NT2/D1 (cell line): ENCODE measurements at regions not wholly inside any gene's neighbourhood (a gene's known extent, or its start where the extent isn't known, plus 50 kb on each side); places are given as distances from the start of the nearest gene placed in this dataset.

ENCODE experiments used
- SUZ12 ChIP-seq: IDR thresholded peaks from 2 replicates; pipeline ENCODE4 v1.6.1; 2011; ENCODE audit not compliant: insufficient read length, insufficient read depth; ENCODE audit errors: extremely low read depth
- YY1 ChIP-seq: IDR thresholded peaks from 2 replicates; pipeline ENCODE4 v1.6.1; 2011; ENCODE audit not compliant: insufficient read length, insufficient read depth
- ZNF274 ChIP-seq: IDR thresholded peaks from 2 replicates; pipeline ENCODE4 v1.6.1; 2011; ENCODE audit warnings: mild to moderate bottlenecking, low read depth, low read length

DNA sequence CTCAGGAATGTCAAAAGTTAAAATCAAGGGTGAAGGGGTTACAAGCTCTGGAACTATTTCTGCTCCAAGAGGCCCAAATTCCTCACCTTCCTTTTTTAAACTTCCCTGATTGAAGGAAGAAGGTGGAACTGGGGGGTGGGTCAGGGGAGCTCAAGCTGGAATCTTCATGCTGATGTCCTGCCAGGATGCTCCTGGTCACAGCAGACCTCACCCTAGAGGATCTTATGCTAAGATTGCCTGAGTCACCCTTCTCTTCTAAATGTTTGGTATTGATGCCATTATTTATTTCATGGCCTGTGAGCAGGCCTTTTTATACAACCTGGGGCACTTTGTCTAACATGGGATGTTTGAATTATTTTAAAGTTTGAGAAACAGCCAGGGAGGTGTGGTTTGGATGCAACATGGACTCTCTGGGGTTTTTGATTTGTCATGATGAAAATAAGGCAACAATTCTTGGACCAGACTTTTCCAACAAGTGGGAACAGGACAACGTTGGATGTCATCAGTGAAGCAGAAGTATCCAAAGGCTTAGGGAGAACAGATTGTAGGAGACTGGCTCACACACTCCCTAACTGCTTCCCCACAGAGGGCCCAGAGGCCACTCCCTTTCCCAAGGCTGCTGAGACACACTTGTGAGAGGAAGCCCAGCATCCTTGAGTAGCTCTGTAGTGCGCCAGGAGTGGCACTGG is 420.2 kb upstream of the MEX3C start:
- no peak for TF ChIP-seq ZNF274
- no peak for TF ChIP-seq YY1
- TF ChIP-seq SUZ12 = no peak
